ENCODE measurements at regions not wholly inside any gene's neighbourhood (a gene's known extent, or its start where the extent isn't known, plus 50 kb on each side); places are given as distances from the start of the nearest gene placed in this dataset.
"Not testable (repeated sequence)": the region's sequence is repeated elsewhere in the genome, so short reads cannot be mapped to it uniquely, and the experiment has no call there.

GRCh38 chr19:34094960-34095359, 77.3 kb upstream of the LSM14A start:
- TF ChIP-seq TCF7L2 (IDR thresholded peaks at IDR 0.05; ENCODE audit: low read depth, low read length) = no peak
- TF ChIP-seq CTCF (IDR thresholded peaks at IDR 0.05) = no peak
- no peak for TF ChIP-seq REST (IDR thresholded peaks at IDR 0.05; ENCODE audit: insufficient read depth in 1 of 2, low read depth in 2 of 2, low read length in 1 of 2)
- no peak for TF ChIP-seq POLR2AphosphoS5 (IDR thresholded peaks at IDR 0.05; ENCODE audit: low read depth, low read length)
- TF ChIP-seq SIN3A (IDR thresholded peaks at IDR 0.05; ENCODE audit: borderline replicate concordance, insufficient read depth, low read depth, low read length) = no peak
- intact Hi-C loops (cut with micrococcal nuclease; ENCODE audit: unreplicated experiment) (loop anchor here (5.0 kb wide), 2 partner anchors 58 to 98 kb away; no protein-coding TSS in a partner anchor), in situ Hi-C loops (cut with HindIII; ENCODE audit: low pct_unique_long_range_greater_than_20kb, low sequenced_read_pairs) (no loop called here)
- Histone ChIP-seq H3K4me1 (ENCODE audit: control insufficient read depth, insufficient read depth, low read length) (peaks cover 6% of the 10 kb centered on the region; the same call in 1 of the 2 replicates), H3K27ac (ENCODE audit: low read length) (no peak overlapping the region), H3K36me3 (ENCODE audit: control insufficient read depth, insufficient read depth, low read length) (no peaks in the 10 kb centered on the region), H3K4me3 (ENCODE audit: low read depth in 2 of 2, low read length in 2 of 2) (no peak overlapping the region), H3K27me3 (ENCODE audit: control insufficient read depth, insufficient read depth, low read length) (no peaks in the 10 kb centered on the region), H3K9me3 (ENCODE audit: control insufficient read depth, insufficient read depth, low read depth, low read length) (no peaks in the 10 kb centered on the region)
- no peak for DNase-seq (ENCODE audit: low read depth, low spot score)
- BruUV-seq (replicated peaks) = no TSS peak
- POLR2A ChIA-PET = no interaction called here
- CTCF ChIA-PET = interaction anchor here (0.6 to 3.0 kb wide), 4 partner anchors 53 to 317 kb away, joined by 3 to 75 read pairs (median 13); no protein-coding TSS in a partner anchor
- ATAC-seq = no peak

- H3K27me3 ChIP-seq (ENCODE audit: control insufficient read depth, insufficient read depth, low read length); ATAC-seq; H3K9me3 ChIP-seq (ENCODE audit: control insufficient read depth, insufficient read depth, low read depth, low read length); H3K36me3 ChIP-seq (ENCODE audit: control insufficient read depth, insufficient read depth, low read length); BruUV-seq (replicated peaks); H3K4me1 ChIP-seq (ENCODE audit: control insufficient read depth, insufficient read depth, low read length); POLR2A ChIA-PET; in situ Hi-C loops (cut with HindIII; ENCODE audit: low pct_unique_long_range_greater_than_20kb, low sequenced_read_pairs); H3K27ac ChIP-seq (ENCODE audit: low read length); H3K4me3 ChIP-seq (ENCODE audit: low read depth in 2 of 2, low read length in 2 of 2); DNase-seq (ENCODE audit: low read depth, low spot score): not testable (repeated sequence)
- intact Hi-C loops (cut with micrococcal nuclease; ENCODE audit: unreplicated experiment) = loop anchor here (5.0 kb wide), 2 partner anchors 58 to 98 kb away; no protein-coding TSS in a partner anchor
- CTCF ChIA-PET = interaction anchor here (0.6 to 3.0 kb wide), 10 partner anchors 14 to 665 kb away, joined by 3 to 75 read pairs (median 5); no protein-coding TSS in a partner anchor
Measured at GRCh38 chr19:34095411-34095810, 76.9 kb upstream of the LSM14A start.
